D341Med (cell line): ENCODE measurements at regions not wholly inside any gene's neighbourhood (a gene's known extent, or its start where the extent isn't known, plus 50 kb on each side); places are given as distances from the start of the nearest gene placed in this dataset.
"Not testable (repeated sequence)": the region's sequence is repeated elsewhere in the genome, so short reads cannot be mapped to it uniquely, and the experiment has no call there.

Experiments
- DNase-seq: peaks from one replicate; pipeline ENCODE4 v3.0.0; 2012; ENCODE audit warnings: low spot score

GRCh38 chr2:242047963-242048362, 178.4 kb downstream of the RTP5 start:
- DNase-seq = no peak

- no peak for DNase-seq
Measured at GRCh38 chr2:242048479-242048878, 178.9 kb downstream of the RTP5 start.

GRCh38 chr2:242049492-242049891, 180.0 kb downstream of the RTP5 start:
- DNase-seq = not testable (repeated sequence)

- DNase-seq = no peak
Measured at GRCh38 chr2:242051463-242051862, 181.9 kb downstream of the RTP5 start.

GRCh38 chr2:242052421-242052820, 182.9 kb downstream of the RTP5 start:
- no peak for DNase-seq

- DNase-seq = no peak
Measured at GRCh38 chr2:242053921-242054320, 184.4 kb downstream of the RTP5 start.

GRCh38 chr2:242054406-242054805, 184.9 kb downstream of the RTP5 start:
- DNase-seq = no peak

GRCh38 chr2:242054881-242055801, 185.6 kb downstream of the RTP5 start:
- no peak for DNase-seq

GRCh38 chr2:242056026-242056425, 186.5 kb downstream of the RTP5 start:
- no peak for DNase-seq

GRCh38 chr2:242056785-242057184, 187.3 kb downstream of the RTP5 start:
- DNase-seq = no peak

- DNase-seq = no peak
Measured at GRCh38 chr2:242057379-242058040, 188.0 kb downstream of the RTP5 start.

GRCh38 chr2:242058116-242058680, 188.7 kb downstream of the RTP5 start:
- no peak for DNase-seq

- no peak for DNase-seq
Measured at GRCh38 chr2:242059566-242059965, 190.0 kb downstream of the RTP5 start.

- DNase-seq = no peak
Measured at GRCh38 chr2:242060212-242060835, 190.8 kb downstream of the RTP5 start.

GRCh38 chr2:242061930-242062329, 192.4 kb downstream of the RTP5 start:
- not testable (repeated sequence) for DNase-seq

GRCh38 chr2:242063436-242063835, 193.9 kb downstream of the RTP5 start:
- DNase-seq = no peak

- no peak for DNase-seq
Measured at GRCh38 chr2:242063850-242064249, 194.3 kb downstream of the RTP5 start.

- DNase-seq = no peak
Measured at GRCh38 chr2:242064364-242065250, 195.1 kb downstream of the RTP5 start.

- DNase-seq = no peak
Measured at GRCh38 chr2:242065426-242065825, 195.9 kb downstream of the RTP5 start.

- no peak for DNase-seq
Measured at GRCh38 chr2:242069018-242069417, 199.5 kb downstream of the RTP5 start.

- DNase-seq = not testable (repeated sequence)
Measured at GRCh38 chr2:242069938-242070395, 200.4 kb downstream of the RTP5 start.
